HepG2 (cell line): ENCODE measurements at regions not wholly inside any gene's neighbourhood (a gene's known extent, or its start where the extent isn't known, plus 50 kb on each side); places are given as distances from the start of the nearest gene placed in this dataset.

Experiments used
- ATAC-seq: fragments of 200-7000 bp; cut with Tn5 transposase; 3 replicates; pipeline ENCODE4 v1.9.1; 2020; ENCODE audit warnings: mild to moderate bottlenecking, moderate library complexity
- BruUV-seq: library from RNA; stranded (reverse); fragments of 400-500 nt; replicated peaks from 2 replicates; lab custom pipeline; 2021; lab: Mats Ljungman, UMichigan
- CTCF ChIA-PET: fragments of 300-600 bp; formaldehyde crosslinking; extraction: SDS; loops from one replicate; lab custom pipeline; 2021; ENCODE audit warnings: low total read pairs, inconsistent platforms, low intra/inter-chr PET ratio; lab: Yijun Ruan, JAX
- POLR2A ChIA-PET: fragments of 350-600 bp; sonication (Branson Sonifier 250); formaldehyde crosslinking; loops from one replicate; lab custom pipeline; 2020; ENCODE audit warnings: antibody characterized with exemption, inconsistent platforms; lab: Yijun Ruan, JAX
- DNase-seq: peaks from one replicate; pipeline ENCODE4 v3.0.0-alpha.2; 2015; ENCODE audit warnings: low spot score
- FAIRE-seq: peaks from 3 replicates; lab custom pipeline; 2011; peaks lifted over from hg19 to GRCh38; lab: Jason Lieb, UNC
- H2AFZ ChIP-seq: one replicate; pipeline ENCODE4 v1.6.1; 2011; ENCODE audit warnings: low read length, inconsistent platforms
- H3K27ac ChIP-seq: fragments of 300-600 bp; 3 replicates; pipeline ENCODE4 v1.8.0; 2011; ENCODE audit warnings: mixed run types, mild to moderate bottlenecking, mixed read lengths, low read length, inconsistent platforms; ENCODE audit not compliant: insufficient read depth; ENCODE audit errors: extremely low read length
- H3K27me3 ChIP-seq, 2 experiments: fragments of 200-600 bp in 1 of 2; 2 replicates in 1 of 2; 3 replicates in 1 of 2; pipeline versions ENCODE4 v1.6.0 to v1.8.0; 2011; ENCODE audit warnings: low read length in 2 of 2, mild to moderate bottlenecking in 2 of 2, moderate library complexity in 2 of 2, inconsistent platforms in 1 of 2; ENCODE audit not compliant: insufficient read depth in 2 of 2, control insufficient read depth in 1 of 2
- H3K36me3 ChIP-seq, 2 experiments: fragments of 200-600 bp in 1 of 2; replicated peaks in 1 of 2; 2 replicates in 1 of 2; 3 replicates in 1 of 2; pipeline versions ENCODE4 v1.5.1 to v1.8.0; 2011; ENCODE audit warnings: low read length in 2 of 2, inconsistent platforms in 1 of 2; ENCODE audit not compliant: insufficient read depth in 2 of 2, control insufficient read depth in 1 of 2
- H3K4me1 ChIP-seq: 2 replicates; pipeline ENCODE4 v1.5.1; 2012; ENCODE audit warnings: low read length, inconsistent platforms; ENCODE audit not compliant: insufficient read depth
- H3K4me2 ChIP-seq: 2 replicates; pipeline ENCODE4 v1.6.0; 2011; ENCODE audit warnings: low read depth, low read length, inconsistent platforms
- H3K4me3 ChIP-seq, 3 experiments: fragments of 200-600 bp in 1 of 3; sonication (generic), shearing (Covaris generic) in 1 of 3; replicated peaks in 1 of 3; 2 replicates each; pipeline ENCODE4 v1.5.1; 2011 to 2016; ENCODE audit warnings: low read length in 3 of 3, inconsistent platforms in 2 of 3, low read depth in 2 of 3, mild to moderate bottlenecking in 2 of 3, control low read depth in 1 of 3, mixed read lengths in 1 of 3; ENCODE audit not compliant: insufficient read depth in 1 of 3
- H3K79me2 ChIP-seq: one replicate; pipeline ENCODE4 v1.6.1; 2011; ENCODE audit warnings: low read length, inconsistent platforms; ENCODE audit not compliant: insufficient read depth
- H3K9ac ChIP-seq: 2 replicates; pipeline ENCODE4 v1.6.0; 2011; ENCODE audit warnings: mild to moderate bottlenecking, low read depth, low read length, inconsistent platforms; ENCODE audit not compliant: insufficient read depth
- H3K9me3 ChIP-seq: 2 replicates; pipeline ENCODE4 v1.5.1; 2012; ENCODE audit warnings: mild to moderate bottlenecking, low read length
- H4K20me1 ChIP-seq: 2 replicates; pipeline ENCODE4 v1.6.0; 2011; ENCODE audit warnings: inconsistent platforms, mild to moderate bottlenecking, low read length, moderate library complexity; ENCODE audit not compliant: insufficient read depth
- ASH2L ChIP-seq: fragments of 300-600, 200-600 bp; sonication (generic); IDR thresholded peaks from 2 replicates; pipeline ENCODE4 v1.7.0; 2017; ENCODE audit warnings: low read depth, mild to moderate bottlenecking, moderate library complexity, mixed read lengths, low read length; ENCODE audit not compliant: insufficient read length
- CC2D1A ChIP-seq: sonication (generic); formaldehyde crosslinking; IDR thresholded peaks from 2 replicates; pipeline ENCODE4 v1.8.1; 2023; ENCODE audit warnings: mild to moderate bottlenecking, missing genetic modification reagents
- DZIP1 ChIP-seq: sonication (generic); formaldehyde crosslinking; IDR thresholded peaks from 2 replicates; pipeline ENCODE4 v1.5.0; 2020; ENCODE audit warnings: mild to moderate bottlenecking, missing genetic modification reagents
- ELF4 ChIP-seq: sonication (generic); formaldehyde crosslinking; IDR thresholded peaks from 2 replicates; pipeline ENCODE4 v1.5.0; 2020; ENCODE audit warnings: missing genetic modification reagents, mild to moderate bottlenecking, moderate library complexity, borderline replicate concordance
- EP300 ChIP-seq, 3 experiments: sonication (generic) in 1 of 3; formaldehyde crosslinking in 1 of 3; IDR thresholded peaks; 2 replicates each; pipeline versions ENCODE4 v1.5.1 to v1.6.1; 2011 to 2020; ENCODE audit warnings: low read depth in 2 of 3, low read length in 2 of 3, borderline replicate concordance in 1 of 3, improper control_type of control experiment in 1 of 3, mild to moderate bottlenecking in 1 of 3, missing genetic modification reagents in 1 of 3, moderate library complexity in 1 of 3
- GFI1 ChIP-seq: sonication (generic); formaldehyde crosslinking; IDR thresholded peaks from 2 replicates; pipeline ENCODE4 v1.5.0; 2020; ENCODE audit warnings: missing genetic modification reagents, mild to moderate bottlenecking, borderline replicate concordance
- MIXL1 ChIP-seq: IDR thresholded peaks from 2 replicates; pipeline ENCODE4 v1.6.1; 2016
- NR2F1 ChIP-seq, 2 experiments: fragments of 450-650 bp in 1 of 2; formaldehyde crosslinking in 1 of 2; IDR thresholded peaks; 2 replicates each; pipeline versions ENCODE4 v1.5.0 to v1.6.1; 2016 to 2020; ENCODE audit warnings: mild to moderate bottlenecking in 1 of 2, missing compliant biosample characterization in 1 of 2, missing genetic modification reagents in 1 of 2, moderate library complexity in 1 of 2
- PAXIP1 ChIP-seq: sonication (generic); formaldehyde crosslinking; conservative IDR thresholded peaks from 2 replicates; pipeline ENCODE4 v1.4.0; 2020; ENCODE audit warnings: mild to moderate bottlenecking, missing genetic modification reagents, moderate library complexity
- RBM22 ChIP-seq: fragments of 200-400 bp; formaldehyde crosslinking; optimal IDR thresholded peaks from 2 replicates; pipeline ENCODE3; 2017; ENCODE audit warnings: mild to moderate bottlenecking, low read length, moderate library complexity
- SMAD1 ChIP-seq: sonication (generic); formaldehyde crosslinking; IDR thresholded peaks from 2 replicates; pipeline ENCODE4 v1.4.0; 2020; ENCODE audit warnings: missing genetic modification reagents, low read depth, mild to moderate bottlenecking, borderline replicate concordance
- XRCC5 ChIP-seq: fragments of 200-400 bp; formaldehyde crosslinking; optimal IDR thresholded peaks from 2 replicates; pipeline ENCODE3; 2017; ENCODE audit warnings: mild to moderate bottlenecking, low read length
- ZNF746 ChIP-seq: sonication (generic); formaldehyde crosslinking; IDR thresholded peaks from 2 replicates; pipeline ENCODE4 v1.8.0; 2022; ENCODE audit warnings: mild to moderate bottlenecking, missing genetic modification reagents
- ZNF800 ChIP-seq: sonication (generic); formaldehyde crosslinking; IDR thresholded peaks from 2 replicates; pipeline ENCODE4 v1.4.0; 2020; ENCODE audit warnings: missing genetic modification reagents
- WGBS: methylation state at CpG from one replicate; pipeline ENCODE4 v1.1.6; 2017; ENCODE audit warnings: low lambda C conversion rate; 5-methylcytosine and 5-hydroxymethylcytosine counted together
- in situ Hi-C: cut with HindIII; loops from 2 replicates; pipeline ENCODE4 v1.10.0; 2017; ENCODE audit warnings: low pct_unique_long_range_greater_than_20kb; ENCODE audit not compliant: extremely low pct_ligation_motif_present
- intact Hi-C: fragments of 100-400 bp; cut with micrococcal nuclease; formaldehyde crosslinking; loops from one replicate; pipeline ENCODE4 v1.10.0; 2022; ENCODE audit not compliant: unreplicated experiment

GRCh38 chr3:102668247-102668646 is 233.4 kb downstream of the ZPLD1 start (continued):
- TF ChIP-seq NR2F1 (CRISPR knock-in tag; IDR thresholded peaks at IDR 0.05): no peak
- no peak for TF ChIP-seq ASH2L
- TF ChIP-seq RBM22: no peak
- no peak for TF ChIP-seq GFI1 (CRISPR knock-in tag)

- no peaks in the 10 kb centered on the region for H3K36me3 ChIP-seq
- no TSS peak for BruUV-seq
- no peaks in the 10 kb centered on the region for H4K20me1 ChIP-seq
- DNase-seq: peak; percentile 10
- no peak overlapping the region for H3K4me2 ChIP-seq
- ATAC-seq: peak; percentile 82
- H3K9me3 ChIP-seq: no peaks in the 10 kb centered on the region
- in situ Hi-C loops (loop anchor here (25.0 kb wide), 1 partner anchor 741 kb away; no protein-coding TSS in a partner anchor), intact Hi-C loops (loop anchor here (5.0 to 10.0 kb wide), 2 partner anchors 444 to 454 kb away; no protein-coding TSS in a partner anchor)
- H3K9ac ChIP-seq: no peak overlapping the region
- no peak for FAIRE-seq
- WGBS: 0% methylated on average over 2 of the region's 2 CpGs
- no peak overlapping the region for H2AFZ ChIP-seq
- POLR2A ChIA-PET: no interaction called here
- H3K79me2 ChIP-seq: no peaks in the 10 kb centered on the region
- H3K4me1 ChIP-seq: peaks cover 16% of the 10 kb centered on the region
- no peak overlapping the region for H3K4me3 ChIP-seq
- H3K27me3 ChIP-seq: no peaks in the 10 kb centered on the region
- H3K27ac ChIP-seq: no peak overlapping the region
- CTCF ChIA-PET: no interaction called here
- no peak for TF ChIP-seq ELF4 (CRISPR knock-in tag)
- no peak for TF ChIP-seq DZIP1
- no peak for TF ChIP-seq ZNF800 (CRISPR knock-in tag)
- TF ChIP-seq MIXL1 (CRISPR knock-in tag): peak; percentile 36; the same call in 1 of the 2 replicates
- peak; percentile 57 for TF ChIP-seq PAXIP1 (CRISPR knock-in tag)
- TF ChIP-seq EP300 (IDR thresholded peaks at IDR 0.05; ENCODE audit: low read depth in 2 of 2, low read length in 2 of 2): 0 out of 4 replicates have a peak, but pooled peaks of 1 of the 2 experiments have one; percentile 5
- no peak for TF ChIP-seq EP300 (CRISPR knock-in tag; IDR thresholded peaks at IDR 0.05; ENCODE audit: borderline replicate concordance)
- no peak for TF ChIP-seq ZNF746 (CRISPR knock-in tag)
- TF ChIP-seq SMAD1 (CRISPR knock-in tag): no peak
- TF ChIP-seq CC2D1A: no peak
- TF ChIP-seq XRCC5: no peak
Observed at GRCh38 chr3:102670986-102671385, 236.2 kb downstream of the ZPLD1 start.
